ENCODE measurements at regions not wholly inside any gene's neighbourhood (a gene's known extent, or its start where the extent isn't known, plus 50 kb on each side); places are given as distances from the start of the nearest gene placed in this dataset.
A peak's percentile ranks its signal among the peaks of the same experiment; 100 is the strongest.

GRCh38 chr20:10873026-10873425 is 199.2 kb upstream of the JAG1 start:
- Histone ChIP-seq H3K79me2 (replicated peaks; ENCODE audit: insufficient read depth) (no peaks in the 10 kb centered on the region), H3K4me3 (no peak overlapping the region), H2AFZ (peak overlapping the region; percentile 47; the same call in 1 of the 2 replicates), H3K4me1 (ENCODE audit: insufficient read depth) (no peaks in the 10 kb centered on the region), H3K27ac (ENCODE audit: low read depth) (no peak overlapping the region), H3K4me2 (no peak overlapping the region), H3F3A (replicated peaks; ENCODE audit: low read depth) (no peaks in the 10 kb centered on the region), H4K20me1 (replicated peaks; ENCODE audit: insufficient read depth) (no peaks in the 10 kb centered on the region), H3K27me3 (ENCODE audit: insufficient read depth) (no peaks in the 10 kb centered on the region), H3K36me3 (ENCODE audit: insufficient read depth) (no peaks in the 10 kb centered on the region), H3K9me2 (ENCODE audit: insufficient read depth) (0 out of 2 replicates have a peak, but pooled peaks cover 4% of the 10 kb centered on the region)
- H3K36me3 Mint-ChIP-seq (ENCODE audit: low read depth) = no peaks in the 10 kb centered on the region
- ATAC-seq (no peak), DNase-seq (ENCODE audit: low spot score) (no peak)
- no peaks in the 10 kb centered on the region for H3K9me3 Mint-ChIP-seq
- H3K4me1 Mint-ChIP-seq = no peaks in the 10 kb centered on the region; the same call in 2 of the 3 replicates
- H3K27ac Mint-ChIP-seq = no peak overlapping the region
- TF ChIP-seq EZH2phosphoT487 (IDR thresholded peaks at IDR 0.05; ENCODE audit: unreplicated experiment) (no peak), CTCF (conservative IDR thresholded peaks at IDR 0.05; ENCODE audit: low read depth in 2 of 2) (no peak), ETS1 (IDR thresholded peaks at IDR 0.05) (no peak)
- no peak overlapping the region for H3K4me3 Mint-ChIP-seq
- H3K27me3 Mint-ChIP-seq (ENCODE audit: insufficient read depth, low read depth, poor library complexity) = no peaks in the 10 kb centered on the region

GRCh38 chr20:10875653-10876052 is 201.9 kb upstream of the JAG1 start:
- H3K9me2 ChIP-seq (ENCODE audit: insufficient read depth) = peaks cover 9% of the 10 kb centered on the region; the same call in 1 of the 2 replicates
- H2AFZ ChIP-seq = no peak overlapping the region
- no peaks in the 10 kb centered on the region for H3K4me1 ChIP-seq (ENCODE audit: insufficient read depth)
- no peaks in the 10 kb centered on the region for H3K9me3 Mint-ChIP-seq
- no peak overlapping the region for H3K4me2 ChIP-seq
- H3K4me3 Mint-ChIP-seq = no peak overlapping the region
- H3K27me3 Mint-ChIP-seq (ENCODE audit: insufficient read depth, low read depth, poor library complexity) = no peaks in the 10 kb centered on the region
- no peaks in the 10 kb centered on the region for H3F3A ChIP-seq (replicated peaks; ENCODE audit: low read depth)
- no peaks in the 10 kb centered on the region for H4K20me1 ChIP-seq (replicated peaks; ENCODE audit: insufficient read depth)
- ATAC-seq = no peak
- H3K36me3 Mint-ChIP-seq (ENCODE audit: low read depth) = no peaks in the 10 kb centered on the region
- no peak overlapping the region for H3K4me3 ChIP-seq
- no peak for DNase-seq (ENCODE audit: low spot score)
- H3K27ac ChIP-seq (ENCODE audit: low read depth) = no peak overlapping the region
- H3K27me3 ChIP-seq (ENCODE audit: insufficient read depth) = no peaks in the 10 kb centered on the region
- no peak overlapping the region for H3K27ac Mint-ChIP-seq
- no peaks in the 10 kb centered on the region for H3K79me2 ChIP-seq (replicated peaks; ENCODE audit: insufficient read depth)
- TF ChIP-seq JUNB (IDR thresholded peaks at IDR 0.05; ENCODE audit: unreplicated experiment) = no peak
- TF ChIP-seq EZH2 (IDR thresholded peaks at IDR 0.05; ENCODE audit: low read depth, unreplicated experiment) = no peak
- no peak for TF ChIP-seq REST (IDR thresholded peaks at IDR 0.05; ENCODE audit: unreplicated experiment)
- no peak for TF ChIP-seq ZNF331 (CRISPR knock-in tag; IDR thresholded peaks at IDR 0.05; ENCODE audit: low read depth)
- H3K36me3 ChIP-seq (ENCODE audit: insufficient read depth) = no peaks in the 10 kb centered on the region
- peaks cover 2% of the 10 kb centered on the region; the same call in 1 of the 3 replicates for H3K4me1 Mint-ChIP-seq

Measured in GM23338 (cell line).